ENCODE measurements at regions not wholly inside any gene's neighbourhood (a gene's known extent, or its start where the extent isn't known, plus 50 kb on each side); places are given as distances from the start of the nearest gene placed in this dataset.

- TF ChIP-seq CHD7 (IDR thresholded peaks at IDR 0.05; ENCODE audit: insufficient replicate concordance, low read length) = no peak
- TF ChIP-seq POU5F1 (IDR thresholded peaks at IDR 0.05; ENCODE audit: low read depth, low read length) = no peak
- no peak for TF ChIP-seq KDM4A (IDR thresholded peaks at IDR 0.05; ENCODE audit: low read depth, low read length, severe bottlenecking)
- no peak for TF ChIP-seq RAD21 (IDR thresholded peaks at IDR 0.05 in 1 of 2, conservative IDR thresholded peaks at IDR 0.05 in 1 of 2; ENCODE audit: low read depth in 2 of 2, low read length in 2 of 2)
- TF ChIP-seq GABPA (IDR thresholded peaks at IDR 0.05; ENCODE audit: borderline replicate concordance, insufficient read depth, low read length) = no peak
Measured at GRCh38 chr7:97623333-97623732, 108.6 kb upstream of the TAC1 start (continued).
